Lower leg skin (tissue), 3 donors: ENCODE measurements at regions not wholly inside any gene's neighbourhood (a gene's known extent, or its start where the extent isn't known, plus 50 kb on each side); places are given as distances from the start of the nearest gene placed in this dataset.

Source experiments
- POLR2A ChIP-seq, 2 donors: fragments of 450-650 bp; IDR thresholded peaks; one replicate each; pipeline ENCODE4 v1.6.1; 2016 to 2017; ENCODE audit warnings: antibody characterized with exemption in 2 of 2, mild to moderate bottlenecking in 1 of 2, moderate library complexity in 1 of 2
- TF ChIP-seq, protein P1 (sequence below), 3 donors: fragments of 450-650 bp; IDR thresholded peaks; one replicate each; pipeline ENCODE4 v1.5.1; 2016; ENCODE audit warnings: antibody characterized with exemption in 3 of 3, mild to moderate bottlenecking in 3 of 3, moderate library complexity in 2 of 3

DNA sequence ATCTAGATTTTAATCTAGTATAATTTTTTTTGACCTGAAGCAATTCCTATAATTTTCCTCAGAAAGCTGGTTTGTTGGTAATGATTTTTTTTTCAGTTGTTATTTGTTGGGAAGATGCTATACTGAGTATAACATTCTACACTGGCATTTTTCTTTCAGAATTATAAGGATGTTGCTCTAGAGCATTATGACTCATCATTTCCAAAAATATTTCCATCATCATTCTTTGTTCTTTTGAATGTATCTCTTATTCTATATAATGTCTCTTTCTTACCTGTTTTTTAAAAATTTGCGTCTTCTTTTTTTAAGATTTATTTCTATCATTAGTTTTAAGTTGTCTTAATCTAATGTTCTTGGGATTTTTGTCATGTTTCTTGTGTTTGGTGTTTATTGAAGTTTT lies 356.5 kb upstream of the KCND2 start:
- TF ChIP-seq, protein P1, sequence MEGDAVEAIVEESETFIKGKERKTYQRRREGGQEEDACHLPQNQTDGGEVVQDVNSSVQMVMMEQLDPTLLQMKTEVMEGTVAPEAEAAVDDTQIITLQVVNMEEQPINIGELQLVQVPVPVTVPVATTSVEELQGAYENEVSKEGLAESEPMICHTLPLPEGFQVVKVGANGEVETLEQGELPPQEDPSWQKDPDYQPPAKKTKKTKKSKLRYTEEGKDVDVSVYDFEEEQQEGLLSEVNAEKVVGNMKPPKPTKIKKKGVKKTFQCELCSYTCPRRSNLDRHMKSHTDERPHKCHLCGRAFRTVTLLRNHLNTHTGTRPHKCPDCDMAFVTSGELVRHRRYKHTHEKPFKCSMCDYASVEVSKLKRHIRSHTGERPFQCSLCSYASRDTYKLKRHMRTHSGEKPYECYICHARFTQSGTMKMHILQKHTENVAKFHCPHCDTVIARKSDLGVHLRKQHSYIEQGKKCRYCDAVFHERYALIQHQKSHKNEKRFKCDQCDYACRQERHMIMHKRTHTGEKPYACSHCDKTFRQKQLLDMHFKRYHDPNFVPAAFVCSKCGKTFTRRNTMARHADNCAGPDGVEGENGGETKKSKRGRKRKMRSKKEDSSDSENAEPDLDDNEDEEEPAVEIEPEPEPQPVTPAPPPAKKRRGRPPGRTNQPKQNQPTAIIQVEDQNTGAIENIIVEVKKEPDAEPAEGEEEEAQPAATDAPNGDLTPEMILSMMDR (IDR thresholded peaks at IDR 0.05), result no peak
- no peak for TF ChIP-seq POLR2A (IDR thresholded peaks at IDR 0.05)
